ENCODE measurements at regions not wholly inside any gene's neighbourhood (a gene's known extent, or its start where the extent isn't known, plus 50 kb on each side); places are given as distances from the start of the nearest gene placed in this dataset.

DNA sequence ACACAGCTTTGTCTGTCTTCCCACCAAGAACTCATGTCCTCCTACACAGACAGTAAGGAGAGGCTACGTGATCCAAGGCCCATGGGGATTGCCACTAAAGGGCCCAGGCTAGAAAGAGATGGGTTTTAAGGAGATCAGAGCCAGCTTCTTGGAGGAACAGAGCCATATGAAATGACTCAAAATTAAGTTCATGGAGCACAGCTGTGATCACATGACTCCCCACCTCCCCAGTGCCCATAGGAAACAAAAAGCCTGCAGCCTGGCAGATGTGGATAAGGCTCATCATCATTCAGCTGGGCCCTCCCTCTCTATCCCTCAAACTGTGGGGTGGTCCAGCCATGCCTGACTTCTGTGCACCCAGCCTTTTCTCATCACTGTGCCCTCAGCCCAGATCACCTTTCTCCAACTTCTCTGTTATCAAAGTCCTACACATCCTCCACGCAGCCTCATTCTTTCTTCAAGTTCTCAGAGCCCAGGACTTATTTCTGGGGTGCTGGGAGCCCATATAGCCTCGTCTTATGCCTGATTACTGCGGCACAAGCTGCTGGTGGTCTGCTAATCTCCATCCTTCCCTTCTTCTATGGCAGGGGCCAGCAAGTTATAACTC is 137.6 kb downstream of the SMAD6 start:
- TF ChIP-seq EZH2 (IDR thresholded peaks at IDR 0.05; ENCODE audit: low read length) (no peak), CTCF (optimal IDR thresholded peaks at IDR 0.05 in 1 of 3, IDR thresholded peaks at IDR 0.05 in 1 of 3, conservative IDR thresholded peaks at IDR 0.05 in 1 of 3; ENCODE audit: extremely low read depth in 1 of 3, insufficient read depth in 2 of 3, low read length in 3 of 3) (no peak)
